Thyroid gland (tissue), 4 donors: ENCODE measurements at regions not wholly inside any gene's neighbourhood (a gene's known extent, or its start where the extent isn't known, plus 50 kb on each side); places are given as distances from the start of the nearest gene placed in this dataset.

Experiments used
- CTCF ChIP-seq, 6 experiments: fragments of 200-600 bp in 3 of 6; fragments of 450-650 bp in 3 of 6; sonication (generic) in 3 of 6; IDR thresholded peaks; one replicate each; pipeline ENCODE4 v1.5.1; 2016 to 2019; ENCODE audit warnings: antibody characterized with exemption in 6 of 6, mild to moderate bottlenecking in 2 of 6, inconsistent platforms in 1 of 6, moderate library complexity in 1 of 6
- POLR2A ChIP-seq, 2 donors: fragments of 450-650 bp; IDR thresholded peaks; one replicate each; pipeline ENCODE4 v1.6.1; 2017; ENCODE audit warnings: antibody characterized with exemption in 2 of 2, mild to moderate bottlenecking in 2 of 2, moderate library complexity in 1 of 2

- no peak for TF ChIP-seq CTCF (IDR thresholded peaks at IDR 0.05)
- TF ChIP-seq POLR2A (IDR thresholded peaks at IDR 0.05), result no peak
Observed at GRCh38 chr6:66986940-66987339, 1279.9 kb upstream of the EYS start.
